ENCODE measurements at regions not wholly inside any gene's neighbourhood (a gene's known extent, or its start where the extent isn't known, plus 50 kb on each side); places are given as distances from the start of the nearest gene placed in this dataset.

- Histone ChIP-seq H4K8ac (ENCODE audit: low read depth, low read length) (no peak overlapping the region), H3K4me3 (ENCODE audit: low read length) (no peak overlapping the region), H3K27ac (ENCODE audit: low read depth, low read length) (no peak overlapping the region), H3K79me2 (ENCODE audit: control insufficient read depth, insufficient read depth, low read length) (no peaks in the 10 kb centered on the region), H3K4me1 (ENCODE audit: control insufficient read depth, low read depth, low read length) (no peaks in the 10 kb centered on the region), H2BK120ac (ENCODE audit: low read depth, low read length) (no peak overlapping the region), H3K18ac (ENCODE audit: low read length) (no peak overlapping the region), H2AK5ac (ENCODE audit: low read length) (no peak overlapping the region), H2BK5ac (ENCODE audit: low read length) (no peak overlapping the region), H3K79me1 (ENCODE audit: low read length) (no peaks in the 10 kb centered on the region), H2BK15ac (replicated peaks; ENCODE audit: low read depth) (no peak overlapping the region), H3K4me2 (ENCODE audit: low read length) (no peak overlapping the region), H3K56ac (ENCODE audit: low read length) (no peak overlapping the region), H3K4ac (ENCODE audit: low read depth, low read length) (no peak overlapping the region), H3K9ac (ENCODE audit: low read length) (no peak overlapping the region), H3K23ac (ENCODE audit: low read length) (no peak overlapping the region), H3K27me3 (ENCODE audit: insufficient read depth, low read length, poor library complexity) (no peaks in the 10 kb centered on the region), H3K36me3 (ENCODE audit: control insufficient read depth, insufficient read depth, low read length) (no peaks in the 10 kb centered on the region), H4K5ac (ENCODE audit: low read length) (no peak overlapping the region)
- DNase-seq: no peak
- WGBS (ENCODE audit: extremely low coverage, insufficient coverage, low lambda C conversion rate): no CpG with 5 or more reads among the region's 1 CpG
Observed at GRCh38 chr2:21301871-21302455, 178.2 kb downstream of the TDRD15 start.

- no CpG with 5 or more reads among the region's 1 CpG for WGBS (ENCODE audit: extremely low coverage, insufficient coverage, low lambda C conversion rate)
- H2AK5ac ChIP-seq (ENCODE audit: low read length): no peak overlapping the region
- H3K79me1 ChIP-seq (ENCODE audit: low read length): no peaks in the 10 kb centered on the region
Observed at GRCh38 chr2:21303876-21304275, 180.1 kb downstream of the TDRD15 start.

GRCh38 chr2:21305581-21305980 lies 181.8 kb downstream of the TDRD15 start:
- WGBS (ENCODE audit: extremely low coverage, insufficient coverage, low lambda C conversion rate): no CpG with 5 or more reads among the region's 3 CpGs
- Histone ChIP-seq H3K36me3 (ENCODE audit: control insufficient read depth, insufficient read depth, low read length) (no peaks in the 10 kb centered on the region), H3K56ac (ENCODE audit: low read length) (no peak overlapping the region), H3K4me2 (ENCODE audit: low read length) (no peak overlapping the region), H2BK5ac (ENCODE audit: low read length) (no peak overlapping the region), H3K9ac (ENCODE audit: low read length) (no peak overlapping the region), H2AK5ac (ENCODE audit: low read length) (no peak overlapping the region), H3K23ac (ENCODE audit: low read length) (no peak overlapping the region), H3K79me1 (ENCODE audit: low read length) (no peaks in the 10 kb centered on the region), H2BK15ac (replicated peaks; ENCODE audit: low read depth) (no peak overlapping the region), H4K8ac (ENCODE audit: low read depth, low read length) (no peak overlapping the region), H3K4ac (ENCODE audit: low read depth, low read length) (no peak overlapping the region), H3K27me3 (ENCODE audit: insufficient read depth, low read length, poor library complexity) (no peaks in the 10 kb centered on the region), H2BK120ac (ENCODE audit: low read depth, low read length) (no peak overlapping the region), H3K79me2 (ENCODE audit: control insufficient read depth, insufficient read depth, low read length) (no peaks in the 10 kb centered on the region), H4K5ac (ENCODE audit: low read length) (no peak overlapping the region), H3K4me1 (ENCODE audit: control insufficient read depth, low read depth, low read length) (no peaks in the 10 kb centered on the region), H3K4me3 (ENCODE audit: low read length) (no peak overlapping the region), H3K18ac (ENCODE audit: low read length) (no peak overlapping the region), H3K27ac (ENCODE audit: low read depth, low read length) (no peak overlapping the region)
- DNase-seq: no peak

More at GRCh38 chr2:21303876-21304275, 180.1 kb downstream of the TDRD15 start:
- no peaks in the 10 kb centered on the region for H3K79me2 ChIP-seq (ENCODE audit: control insufficient read depth, insufficient read depth, low read length)
- no peak overlapping the region for H2BK5ac ChIP-seq (ENCODE audit: low read length)
- H3K56ac ChIP-seq (ENCODE audit: low read length): no peak overlapping the region
- H3K4me1 ChIP-seq (ENCODE audit: control insufficient read depth, low read depth, low read length): no peaks in the 10 kb centered on the region
- H4K8ac ChIP-seq (ENCODE audit: low read depth, low read length): no peak overlapping the region
- H2BK15ac ChIP-seq (replicated peaks; ENCODE audit: low read depth): no peak overlapping the region
- DNase-seq: no peak
- H3K9ac ChIP-seq (ENCODE audit: low read length): no peak overlapping the region
- H2BK120ac ChIP-seq (ENCODE audit: low read depth, low read length): no peak overlapping the region
- H3K18ac ChIP-seq (ENCODE audit: low read length): no peak overlapping the region
- H3K27me3 ChIP-seq (ENCODE audit: insufficient read depth, low read length, poor library complexity): no peaks in the 10 kb centered on the region
- no peak overlapping the region for H3K23ac ChIP-seq (ENCODE audit: low read length)
- H3K4ac ChIP-seq (ENCODE audit: low read depth, low read length): no peak overlapping the region
- no peak overlapping the region for H3K4me3 ChIP-seq (ENCODE audit: low read length)
- no peak overlapping the region for H4K5ac ChIP-seq (ENCODE audit: low read length)
- no peak overlapping the region for H3K4me2 ChIP-seq (ENCODE audit: low read length)
- no peak overlapping the region for H3K27ac ChIP-seq (ENCODE audit: low read depth, low read length)
- no peaks in the 10 kb centered on the region for H3K36me3 ChIP-seq (ENCODE audit: control insufficient read depth, insufficient read depth, low read length)

- Histone ChIP-seq H2AK5ac (ENCODE audit: low read length) (no peak overlapping the region), H3K56ac (ENCODE audit: low read length) (no peak overlapping the region), H3K4me3 (ENCODE audit: low read length) (no peak overlapping the region), H2BK15ac (replicated peaks; ENCODE audit: low read depth) (no peak overlapping the region), H2BK120ac (ENCODE audit: low read depth, low read length) (no peak overlapping the region), H3K36me3 (ENCODE audit: control insufficient read depth, insufficient read depth, low read length) (no peaks in the 10 kb centered on the region), H4K8ac (ENCODE audit: low read depth, low read length) (no peak overlapping the region), H3K18ac (ENCODE audit: low read length) (no peak overlapping the region), H3K4me1 (ENCODE audit: control insufficient read depth, low read depth, low read length) (no peaks in the 10 kb centered on the region), H2BK5ac (ENCODE audit: low read length) (no peak overlapping the region), H3K4me2 (ENCODE audit: low read length) (no peak overlapping the region), H3K9ac (ENCODE audit: low read length) (no peak overlapping the region), H3K27me3 (ENCODE audit: insufficient read depth, low read length, poor library complexity) (no peaks in the 10 kb centered on the region), H3K79me1 (ENCODE audit: low read length) (no peaks in the 10 kb centered on the region), H4K5ac (ENCODE audit: low read length) (no peak overlapping the region), H3K4ac (ENCODE audit: low read depth, low read length) (no peak overlapping the region), H3K23ac (ENCODE audit: low read length) (no peak overlapping the region), H3K27ac (ENCODE audit: low read depth, low read length) (no peak overlapping the region), H3K79me2 (ENCODE audit: control insufficient read depth, insufficient read depth, low read length) (no peaks in the 10 kb centered on the region)
- WGBS (ENCODE audit: extremely low coverage, insufficient coverage, low lambda C conversion rate): no CpG with 5 or more reads among the region's 2 CpGs
- DNase-seq: no peak
Observed at GRCh38 chr2:21306235-21306634, 182.5 kb downstream of the TDRD15 start.

GRCh38 chr2:21307037-21307436 lies 183.3 kb downstream of the TDRD15 start:
- no peak for DNase-seq
- Histone ChIP-seq H4K8ac (ENCODE audit: low read depth, low read length) (no peak overlapping the region), H3K4me1 (ENCODE audit: control insufficient read depth, low read depth, low read length) (no peaks in the 10 kb centered on the region), H3K4me3 (ENCODE audit: low read length) (no peak overlapping the region), H3K4me2 (ENCODE audit: low read length) (no peak overlapping the region), H3K79me2 (ENCODE audit: control insufficient read depth, insufficient read depth, low read length) (no peaks in the 10 kb centered on the region), H3K18ac (ENCODE audit: low read length) (no peak overlapping the region), H2AK5ac (ENCODE audit: low read length) (no peak overlapping the region), H2BK5ac (ENCODE audit: low read length) (no peak overlapping the region), H3K9ac (ENCODE audit: low read length) (no peak overlapping the region), H3K27ac (ENCODE audit: low read depth, low read length) (no peak overlapping the region), H2BK15ac (replicated peaks; ENCODE audit: low read depth) (no peak overlapping the region), H3K79me1 (ENCODE audit: low read length) (no peaks in the 10 kb centered on the region), H3K4ac (ENCODE audit: low read depth, low read length) (no peak overlapping the region), H3K36me3 (ENCODE audit: control insufficient read depth, insufficient read depth, low read length) (no peaks in the 10 kb centered on the region), H2BK120ac (ENCODE audit: low read depth, low read length) (no peak overlapping the region), H3K56ac (ENCODE audit: low read length) (no peak overlapping the region), H3K27me3 (ENCODE audit: insufficient read depth, low read length, poor library complexity) (no peaks in the 10 kb centered on the region), H4K5ac (ENCODE audit: low read length) (no peak overlapping the region), H3K23ac (ENCODE audit: low read length) (no peak overlapping the region)
- no CpG with 5 or more reads among the region's 1 CpG for WGBS (ENCODE audit: extremely low coverage, insufficient coverage, low lambda C conversion rate)

GRCh38 chr2:21310493-21310892 lies 186.7 kb downstream of the TDRD15 start:
- H2BK120ac ChIP-seq (ENCODE audit: low read depth, low read length): no peak overlapping the region
- H3K18ac ChIP-seq (ENCODE audit: low read length): no peak overlapping the region
- H3K27me3 ChIP-seq (ENCODE audit: insufficient read depth, low read length, poor library complexity): no peaks in the 10 kb centered on the region
- H3K4me3 ChIP-seq (ENCODE audit: low read length): no peak overlapping the region
- no peak overlapping the region for H3K4me2 ChIP-seq (ENCODE audit: low read length)
- H3K4me1 ChIP-seq (ENCODE audit: control insufficient read depth, low read depth, low read length): no peaks in the 10 kb centered on the region
- H3K4ac ChIP-seq (ENCODE audit: low read depth, low read length): no peak overlapping the region
- no peak overlapping the region for H2BK15ac ChIP-seq (replicated peaks; ENCODE audit: low read depth)
- no peak overlapping the region for H3K27ac ChIP-seq (ENCODE audit: low read depth, low read length)
- WGBS (ENCODE audit: extremely low coverage, insufficient coverage, low lambda C conversion rate): no CpG with 5 or more reads among the region's 1 CpG
- no peak overlapping the region for H2AK5ac ChIP-seq (ENCODE audit: low read length)
- no peaks in the 10 kb centered on the region for H3K79me2 ChIP-seq (ENCODE audit: control insufficient read depth, insufficient read depth, low read length)
- H4K5ac ChIP-seq (ENCODE audit: low read length): no peak overlapping the region
- DNase-seq: no peak
- H3K56ac ChIP-seq (ENCODE audit: low read length): no peak overlapping the region
- H3K9ac ChIP-seq (ENCODE audit: low read length): no peak overlapping the region
- no peak overlapping the region for H4K8ac ChIP-seq (ENCODE audit: low read depth, low read length)
- H3K36me3 ChIP-seq (ENCODE audit: control insufficient read depth, insufficient read depth, low read length): no peaks in the 10 kb centered on the region
- H3K23ac ChIP-seq (ENCODE audit: low read length): no peak overlapping the region
- no peak overlapping the region for H2BK5ac ChIP-seq (ENCODE audit: low read length)
- H3K79me1 ChIP-seq (ENCODE audit: low read length): no peaks in the 10 kb centered on the region
